SU-DHL-6 (cell line): ENCODE measurements at regions not wholly inside any gene's neighbourhood (a gene's known extent, or its start where the extent isn't known, plus 50 kb on each side); places are given as distances from the start of the nearest gene placed in this dataset.

Source experiments
- H2AFZ ChIP-seq: fragments of 200-600 bp; sonication (generic); 2 replicates; pipeline ENCODE4 v1.6.1; 2014; ENCODE audit warnings: low read depth, mild to moderate bottlenecking, moderate library complexity, mixed read lengths, antibody characterized with exemption, low read length; ENCODE audit not compliant: severe bottlenecking
- H3F3A ChIP-seq: fragments of 200-600 bp; shearing (Covaris generic); 2 replicates; pipeline ENCODE4 v1.6.0; 2016; ENCODE audit warnings: antibody characterized with exemption, mild to moderate bottlenecking; ENCODE audit not compliant: insufficient read depth
- H3K27ac ChIP-seq: fragments of 200-600 bp; sonication (generic); 2 replicates; pipeline ENCODE4 v1.5.1; 2016; ENCODE audit warnings: low read depth, mild to moderate bottlenecking, low read length, moderate library complexity, mixed read lengths
- H3K27me3 ChIP-seq: fragments of 200-600 bp; sonication (generic), shearing (Covaris generic); 2 replicates; pipeline ENCODE4 v1.6.0; 2014; ENCODE audit warnings: mild to moderate bottlenecking, low read length
- H3K36me3 ChIP-seq: fragments of 200-600 bp; sonication (generic); 2 replicates; pipeline ENCODE4 v1.6.1; 2014; ENCODE audit warnings: mild to moderate bottlenecking, low read length, mixed read lengths
- H3K4me2 ChIP-seq: fragments of 300-600, 200-600 bp; shearing (Covaris generic), sonication (generic); 2 replicates; pipeline ENCODE4 v1.6.0; 2014; ENCODE audit warnings: low read length, low read depth, mild to moderate bottlenecking; ENCODE audit not compliant: poor library complexity, severe bottlenecking
- H3K4me3 ChIP-seq: fragments of 200-600 bp; sonication (generic); 2 replicates; pipeline ENCODE4 v1.5.1; 2014; ENCODE audit warnings: antibody characterized with exemption, low read length, mild to moderate bottlenecking, mixed read lengths; ENCODE audit not compliant: insufficient read depth, poor library complexity, severe bottlenecking
- H3K79me2 ChIP-seq: fragments of 200-600 bp; sonication (generic); 2 replicates; pipeline ENCODE4 v1.6.1; 2014; ENCODE audit warnings: mild to moderate bottlenecking, low read length, moderate library complexity; ENCODE audit not compliant: insufficient read depth
- H3K9ac ChIP-seq: fragments of 200-600 bp; sonication (generic); 2 replicates; pipeline ENCODE4 v1.7.0; 2014; ENCODE audit warnings: mild to moderate bottlenecking, low read length
- H3K9me2 ChIP-seq: fragments of 200-600 bp; sonication (generic); replicated peaks from 2 replicates; pipeline ENCODE4 v1.6.1; 2014; ENCODE audit warnings: low read length; ENCODE audit not compliant: insufficient read depth
- H3K9me3 ChIP-seq: fragments of 200-600 bp; sonication (generic); 2 replicates; pipeline ENCODE4 v1.6.1; 2014; ENCODE audit warnings: low read length, mixed read lengths; ENCODE audit not compliant: insufficient read depth
- H4K20me1 ChIP-seq: fragments of 200-600 bp; sonication (generic); 2 replicates; pipeline ENCODE4 v1.6.1; 2014; ENCODE audit warnings: low read depth, mild to moderate bottlenecking, antibody characterized with exemption, low read length, moderate library complexity, mixed read lengths
- EZH2phosphoT487 ChIP-seq: fragments of 200-600 bp; sonication (generic), shearing (Covaris generic); conservative IDR thresholded peaks from 2 replicates; pipeline ENCODE4 v1.6.1; 2018; ENCODE audit warnings: mild to moderate bottlenecking, antibody characterized with exemption, low read length, moderate library complexity, mixed read lengths
- TF ChIP-seq, protein P1 (sequence below): fragments of 200-600 bp; sonication (generic); IDR thresholded peaks from one replicate; pipeline ENCODE4 v1.5.1; 2017; ENCODE audit warnings: antibody characterized with exemption, mild to moderate bottlenecking, low read length, moderate library complexity; ENCODE audit not compliant: insufficient read depth, poor library complexity, severe bottlenecking

- no peak overlapping the region for H3K9ac ChIP-seq
- no peak overlapping the region for H3K4me2 ChIP-seq
- H3K4me3 ChIP-seq = no peak overlapping the region
- H3K27ac ChIP-seq = no peak overlapping the region
- no peaks in the 10 kb centered on the region for H3K9me2 ChIP-seq
- no peaks in the 10 kb centered on the region for H3K79me2 ChIP-seq
- H4K20me1 ChIP-seq = no peaks in the 10 kb centered on the region
- no peak overlapping the region for H2AFZ ChIP-seq
- no peaks in the 10 kb centered on the region for H3K36me3 ChIP-seq
- H3F3A ChIP-seq = no peaks in the 10 kb centered on the region
- no peaks in the 10 kb centered on the region for H3K9me3 ChIP-seq
- H3K27me3 ChIP-seq = no peaks in the 10 kb centered on the region
- no peak for TF ChIP-seq EZH2phosphoT487
- TF ChIP-seq, protein P1, sequence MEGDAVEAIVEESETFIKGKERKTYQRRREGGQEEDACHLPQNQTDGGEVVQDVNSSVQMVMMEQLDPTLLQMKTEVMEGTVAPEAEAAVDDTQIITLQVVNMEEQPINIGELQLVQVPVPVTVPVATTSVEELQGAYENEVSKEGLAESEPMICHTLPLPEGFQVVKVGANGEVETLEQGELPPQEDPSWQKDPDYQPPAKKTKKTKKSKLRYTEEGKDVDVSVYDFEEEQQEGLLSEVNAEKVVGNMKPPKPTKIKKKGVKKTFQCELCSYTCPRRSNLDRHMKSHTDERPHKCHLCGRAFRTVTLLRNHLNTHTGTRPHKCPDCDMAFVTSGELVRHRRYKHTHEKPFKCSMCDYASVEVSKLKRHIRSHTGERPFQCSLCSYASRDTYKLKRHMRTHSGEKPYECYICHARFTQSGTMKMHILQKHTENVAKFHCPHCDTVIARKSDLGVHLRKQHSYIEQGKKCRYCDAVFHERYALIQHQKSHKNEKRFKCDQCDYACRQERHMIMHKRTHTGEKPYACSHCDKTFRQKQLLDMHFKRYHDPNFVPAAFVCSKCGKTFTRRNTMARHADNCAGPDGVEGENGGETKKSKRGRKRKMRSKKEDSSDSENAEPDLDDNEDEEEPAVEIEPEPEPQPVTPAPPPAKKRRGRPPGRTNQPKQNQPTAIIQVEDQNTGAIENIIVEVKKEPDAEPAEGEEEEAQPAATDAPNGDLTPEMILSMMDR = no peak
These were observed 445.6 kb downstream of the FAT4 start for GRCh38 chr4:125760201-125760819.

- Histone ChIP-seq H3K9me3 (no peaks in the 10 kb centered on the region), H3K27me3 (no peaks in the 10 kb centered on the region), H3K79me2 (no peaks in the 10 kb centered on the region), H3K36me3 (no peaks in the 10 kb centered on the region), H2AFZ (no peak overlapping the region), H3F3A (no peaks in the 10 kb centered on the region), H3K9me2 (no peaks in the 10 kb centered on the region), H3K9ac (no peak overlapping the region), H3K27ac (no peak overlapping the region), H4K20me1 (no peaks in the 10 kb centered on the region), H3K4me3 (no peak overlapping the region), H3K4me2 (no peak overlapping the region)
- TF ChIP-seq, protein P1 = no peak
- TF ChIP-seq EZH2phosphoT487 = no peak
These were observed 446.2 kb downstream of the FAT4 start for GRCh38 chr4:125760956-125761355.

DNA sequence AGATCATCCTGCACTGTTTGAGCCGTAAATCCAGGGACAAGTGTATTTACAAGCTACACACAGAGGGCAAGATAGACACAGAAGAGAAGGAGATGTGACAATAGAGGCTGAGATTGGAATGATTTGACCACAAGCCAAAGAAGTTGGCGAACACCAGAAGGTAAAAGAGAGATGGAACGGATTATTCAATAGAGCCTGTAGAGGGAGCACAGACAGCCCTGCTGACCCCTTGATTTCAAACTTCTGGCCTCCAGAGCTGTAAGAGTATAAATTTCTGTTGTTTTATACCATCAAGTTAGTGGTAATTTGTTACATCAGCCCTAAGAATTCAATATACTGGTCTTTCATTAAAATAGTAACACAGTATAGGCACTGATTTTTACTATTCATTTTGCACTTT is 447.8 kb downstream of the FAT4 start:
- no peaks in the 10 kb centered on the region for H3K36me3 ChIP-seq
- H2AFZ ChIP-seq = no peak overlapping the region
- H3K4me2 ChIP-seq = no peak overlapping the region
- no peak overlapping the region for H3K4me3 ChIP-seq
- H3K79me2 ChIP-seq = no peaks in the 10 kb centered on the region
- TF ChIP-seq, protein P1 = no peak
- TF ChIP-seq EZH2phosphoT487 = no peak
- H3K27me3 ChIP-seq = no peaks in the 10 kb centered on the region
- no peak overlapping the region for H3K9ac ChIP-seq
- H3K27ac ChIP-seq = no peak overlapping the region
- H3K9me3 ChIP-seq = no peaks in the 10 kb centered on the region
- no peaks in the 10 kb centered on the region for H3F3A ChIP-seq
- no peaks in the 10 kb centered on the region for H4K20me1 ChIP-seq
- H3K9me2 ChIP-seq = no peaks in the 10 kb centered on the region
